ENCODE measurements at regions not wholly inside any gene's neighbourhood (a gene's known extent, or its start where the extent isn't known, plus 50 kb on each side); places are given as distances from the start of the nearest gene placed in this dataset.

- no peak overlapping the region for H2BK120ac ChIP-seq (ENCODE audit: low read depth, low read length)
- H3K9me1 ChIP-seq (ENCODE audit: insufficient read depth, low read length), result no peaks in the 10 kb centered on the region
- CTCF ChIA-PET, result no interaction called here
- dilution Hi-C loops (cut with HindIII; ENCODE audit: low sequenced_read_pairs, unreplicated experiment) (no loop called here), intact Hi-C loops (cut with micrococcal nuclease) (no loop called here), in situ Hi-C loops (cut with MboI; ENCODE audit: low sequenced_read_pairs) (no loop called here)
- H4K20me1 ChIP-seq (ENCODE audit: insufficient read depth, low read length), result no peaks in the 10 kb centered on the region
- no peak overlapping the region for H3K23ac ChIP-seq (ENCODE audit: low read depth, low read length)
- H3K36me3 ChIP-seq (ENCODE audit: control insufficient read depth, insufficient read depth, low read length), result no peaks in the 10 kb centered on the region
- no peaks in the 10 kb centered on the region; the same call in 1 of the 2 replicates for H3K27me3 ChIP-seq (ENCODE audit: control insufficient read depth, insufficient read depth, low read length)
- H2BK15ac ChIP-seq (ENCODE audit: low read depth, low read length), result no peak overlapping the region
- H2AK9ac ChIP-seq (replicated peaks; ENCODE audit: low read depth, low read length, poor library complexity), result no peak overlapping the region
- H3K9me3 ChIP-seq (ENCODE audit: control insufficient read depth, insufficient read depth, low read length), result no peaks in the 10 kb centered on the region
- no peak overlapping the region for H3K18ac ChIP-seq (ENCODE audit: low read depth, low read length)
- H3K27ac ChIP-seq (ENCODE audit: insufficient read depth, low read length), result no peak overlapping the region
- WGBS, 2 experiments (ENCODE audit: extremely low coverage in 2 of 2, insufficient read length in 1 of 2), result no CpG with 5 or more reads among the region's 2 CpGs
- H3K56ac ChIP-seq (ENCODE audit: extremely low read depth, insufficient read depth, low read length), result no peak overlapping the region
- POLR2A ChIA-PET (ENCODE audit: unreplicated experiment), result no interaction called here
- no peak overlapping the region for H3K9ac ChIP-seq (ENCODE audit: low read depth, low read length)
- H2BK5ac ChIP-seq (ENCODE audit: low read depth, low read length, poor library complexity, severe bottlenecking), result no peak overlapping the region
- no peaks in the 10 kb centered on the region for H3K4me1 ChIP-seq (ENCODE audit: control insufficient read depth, insufficient read depth, low read length)
- BruUV-seq (replicated peaks), result no TSS peak
- H2BK20ac ChIP-seq (ENCODE audit: low read depth, low read length), result no peak overlapping the region
- H2AK5ac ChIP-seq (ENCODE audit: low read depth, low read length), result no peak overlapping the region
- H2AFZ ChIP-seq (replicated peaks; ENCODE audit: low read length, poor library complexity), result no peak overlapping the region
- ATAC-seq (ENCODE audit: low read depth), result no peak
- no peak overlapping the region for H3K4me3 ChIP-seq (ENCODE audit: insufficient read depth, low read depth, low read length)
- H3K4me2 ChIP-seq (ENCODE audit: low read depth, low read length), result no peak overlapping the region
- TF ChIP-seq CTCF (conservative IDR thresholded peaks at IDR 0.05; ENCODE audit: low read depth, low read length), result no peak
- no peak for TF ChIP-seq SMC3 (IDR thresholded peaks at IDR 0.05; ENCODE audit: low read depth, low read length)
- no peak for TF ChIP-seq RAD21 (IDR thresholded peaks at IDR 0.05; ENCODE audit: low read length)
- no peak for TF ChIP-seq FOS (IDR thresholded peaks at IDR 0.05; ENCODE audit: low read depth, low read length)
- TF ChIP-seq MXI1 (IDR thresholded peaks at IDR 0.05; ENCODE audit: borderline replicate concordance, low read depth, low read length), result no peak
- TF ChIP-seq USF2 (IDR thresholded peaks at IDR 0.05; ENCODE audit: low read depth, low read length), result no peak
- no peak for TF ChIP-seq NFE2L2 (IDR thresholded peaks at IDR 0.05; ENCODE audit: low read depth, low read length)
- no peak for TF ChIP-seq CEBPB (IDR thresholded peaks at IDR 0.05; ENCODE audit: low read depth, low read length)
- TF ChIP-seq CHD1 (IDR thresholded peaks at IDR 0.05; ENCODE audit: low read depth, low read length), result no peak
- TF ChIP-seq BHLHE40 (IDR thresholded peaks at IDR 0.05; ENCODE audit: low read depth, low read length), result no peak
- no peak for TF ChIP-seq MAZ (IDR thresholded peaks at IDR 0.05; ENCODE audit: borderline replicate concordance, low read depth, low read length)
- TF ChIP-seq ELK1 (IDR thresholded peaks at IDR 0.05; ENCODE audit: borderline replicate concordance, low read depth, low read length), result no peak
- no peak for TF ChIP-seq RFX5 (IDR thresholded peaks at IDR 0.05; ENCODE audit: low read depth, low read length)
- no peak for TF ChIP-seq MAFK (IDR thresholded peaks at IDR 0.05; ENCODE audit: low read depth, low read length)
- TF ChIP-seq POLR2A (IDR thresholded peaks at IDR 0.05; ENCODE audit: low read depth, low read length), result no peak
- TF ChIP-seq RCOR1 (IDR thresholded peaks at IDR 0.05; ENCODE audit: insufficient replicate concordance, low read length), result no peak
- H3K14ac ChIP-seq (replicated peaks; ENCODE audit: low read depth, low read length), result no peak overlapping the region
- no peak overlapping the region for H4K91ac ChIP-seq (ENCODE audit: insufficient read depth, low read depth, low read length)
- H3K79me1 ChIP-seq (ENCODE audit: low read depth in 1 of 2, low read length in 2 of 2), result no peaks in the 10 kb centered on the region
- no peak overlapping the region for H3K4ac ChIP-seq (ENCODE audit: low read depth, low read length)
- no peak overlapping the region for H4K5ac ChIP-seq (ENCODE audit: low read depth, low read length)
- no peak for DNase-seq
- H4K8ac ChIP-seq (ENCODE audit: low read depth in 2 of 2, low read length in 2 of 2), result no peak overlapping the region
Observed at GRCh38 chr4:42293967-42294813, 103.1 kb upstream of the SHISA3 start.

Data from IMR-90 (cell line).